SU-DHL-6 (cell line): ENCODE measurements at regions not wholly inside any gene's neighbourhood (a gene's known extent, or its start where the extent isn't known, plus 50 kb on each side); places are given as distances from the start of the nearest gene placed in this dataset.
"Not testable (repeated sequence)": the region's sequence is repeated elsewhere in the genome, so short reads cannot be mapped to it uniquely, and the experiment has no call there.

ENCODE experiments used
- EZH2phosphoT487 ChIP-seq: fragments of 200-600 bp; sonication (generic), shearing (Covaris generic); conservative IDR thresholded peaks from 2 replicates; pipeline ENCODE4 v1.6.1; 2018; ENCODE audit warnings: mild to moderate bottlenecking, antibody characterized with exemption, low read length, moderate library complexity, mixed read lengths
- TF ChIP-seq, protein P1 (sequence below): fragments of 200-600 bp; sonication (generic); IDR thresholded peaks from one replicate; pipeline ENCODE4 v1.5.1; 2017; ENCODE audit warnings: antibody characterized with exemption, mild to moderate bottlenecking, low read length, moderate library complexity; ENCODE audit not compliant: insufficient read depth, poor library complexity, severe bottlenecking

- TF ChIP-seq, protein P1, sequence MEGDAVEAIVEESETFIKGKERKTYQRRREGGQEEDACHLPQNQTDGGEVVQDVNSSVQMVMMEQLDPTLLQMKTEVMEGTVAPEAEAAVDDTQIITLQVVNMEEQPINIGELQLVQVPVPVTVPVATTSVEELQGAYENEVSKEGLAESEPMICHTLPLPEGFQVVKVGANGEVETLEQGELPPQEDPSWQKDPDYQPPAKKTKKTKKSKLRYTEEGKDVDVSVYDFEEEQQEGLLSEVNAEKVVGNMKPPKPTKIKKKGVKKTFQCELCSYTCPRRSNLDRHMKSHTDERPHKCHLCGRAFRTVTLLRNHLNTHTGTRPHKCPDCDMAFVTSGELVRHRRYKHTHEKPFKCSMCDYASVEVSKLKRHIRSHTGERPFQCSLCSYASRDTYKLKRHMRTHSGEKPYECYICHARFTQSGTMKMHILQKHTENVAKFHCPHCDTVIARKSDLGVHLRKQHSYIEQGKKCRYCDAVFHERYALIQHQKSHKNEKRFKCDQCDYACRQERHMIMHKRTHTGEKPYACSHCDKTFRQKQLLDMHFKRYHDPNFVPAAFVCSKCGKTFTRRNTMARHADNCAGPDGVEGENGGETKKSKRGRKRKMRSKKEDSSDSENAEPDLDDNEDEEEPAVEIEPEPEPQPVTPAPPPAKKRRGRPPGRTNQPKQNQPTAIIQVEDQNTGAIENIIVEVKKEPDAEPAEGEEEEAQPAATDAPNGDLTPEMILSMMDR: not testable (repeated sequence)
- TF ChIP-seq EZH2phosphoT487: not testable (repeated sequence)
Measured at GRCh38 chr1:233724131-233724631, 110.3 kb downstream of the KCNK1 start.
